ENCODE measurements at regions not wholly inside any gene's neighbourhood (a gene's known extent, or its start where the extent isn't known, plus 50 kb on each side); places are given as distances from the start of the nearest gene placed in this dataset.

DNA sequence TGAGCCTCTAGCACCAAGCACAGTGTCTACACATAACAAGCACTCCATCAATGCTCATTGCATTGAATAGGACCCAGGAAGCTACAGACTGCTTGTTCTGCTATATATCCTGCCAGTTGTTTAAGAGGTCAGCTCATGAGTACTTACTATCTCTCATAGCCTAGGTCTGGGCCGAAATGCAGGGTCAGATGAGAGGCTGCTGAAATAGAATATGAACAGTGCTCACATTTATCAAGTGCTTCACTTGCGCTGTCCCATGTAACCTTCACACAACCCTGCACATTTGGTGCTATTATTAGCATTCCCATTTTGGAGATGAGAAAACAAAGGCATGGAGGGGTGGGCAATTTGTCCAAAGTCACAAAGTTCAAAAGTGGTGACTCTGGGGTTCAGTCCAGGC is 153.6 kb downstream of the FGF18 start:
- Histone ChIP-seq H3K27me3 (no peaks in the 10 kb centered on the region), H3K9me3 (peaks cover 6% of the 10 kb centered on the region), H3K36me3 (no peaks in the 10 kb centered on the region), H3K4me3 (ENCODE audit: low read depth in 1 of 2, low read length in 1 of 2) (no peak overlapping the region), H3K4me1 (ENCODE audit: control insufficient read depth in 1 of 2, insufficient read depth in 1 of 2, low read depth in 1 of 2, low read length in 1 of 2) (peaks cover 7 to 10% of the 10 kb centered on the region in 2 experiments), H3K27ac (no peak overlapping the region)
- TF ChIP-seq, protein P1, sequence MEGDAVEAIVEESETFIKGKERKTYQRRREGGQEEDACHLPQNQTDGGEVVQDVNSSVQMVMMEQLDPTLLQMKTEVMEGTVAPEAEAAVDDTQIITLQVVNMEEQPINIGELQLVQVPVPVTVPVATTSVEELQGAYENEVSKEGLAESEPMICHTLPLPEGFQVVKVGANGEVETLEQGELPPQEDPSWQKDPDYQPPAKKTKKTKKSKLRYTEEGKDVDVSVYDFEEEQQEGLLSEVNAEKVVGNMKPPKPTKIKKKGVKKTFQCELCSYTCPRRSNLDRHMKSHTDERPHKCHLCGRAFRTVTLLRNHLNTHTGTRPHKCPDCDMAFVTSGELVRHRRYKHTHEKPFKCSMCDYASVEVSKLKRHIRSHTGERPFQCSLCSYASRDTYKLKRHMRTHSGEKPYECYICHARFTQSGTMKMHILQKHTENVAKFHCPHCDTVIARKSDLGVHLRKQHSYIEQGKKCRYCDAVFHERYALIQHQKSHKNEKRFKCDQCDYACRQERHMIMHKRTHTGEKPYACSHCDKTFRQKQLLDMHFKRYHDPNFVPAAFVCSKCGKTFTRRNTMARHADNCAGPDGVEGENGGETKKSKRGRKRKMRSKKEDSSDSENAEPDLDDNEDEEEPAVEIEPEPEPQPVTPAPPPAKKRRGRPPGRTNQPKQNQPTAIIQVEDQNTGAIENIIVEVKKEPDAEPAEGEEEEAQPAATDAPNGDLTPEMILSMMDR (IDR thresholded peaks at IDR 0.05) = no peak

DNA sequence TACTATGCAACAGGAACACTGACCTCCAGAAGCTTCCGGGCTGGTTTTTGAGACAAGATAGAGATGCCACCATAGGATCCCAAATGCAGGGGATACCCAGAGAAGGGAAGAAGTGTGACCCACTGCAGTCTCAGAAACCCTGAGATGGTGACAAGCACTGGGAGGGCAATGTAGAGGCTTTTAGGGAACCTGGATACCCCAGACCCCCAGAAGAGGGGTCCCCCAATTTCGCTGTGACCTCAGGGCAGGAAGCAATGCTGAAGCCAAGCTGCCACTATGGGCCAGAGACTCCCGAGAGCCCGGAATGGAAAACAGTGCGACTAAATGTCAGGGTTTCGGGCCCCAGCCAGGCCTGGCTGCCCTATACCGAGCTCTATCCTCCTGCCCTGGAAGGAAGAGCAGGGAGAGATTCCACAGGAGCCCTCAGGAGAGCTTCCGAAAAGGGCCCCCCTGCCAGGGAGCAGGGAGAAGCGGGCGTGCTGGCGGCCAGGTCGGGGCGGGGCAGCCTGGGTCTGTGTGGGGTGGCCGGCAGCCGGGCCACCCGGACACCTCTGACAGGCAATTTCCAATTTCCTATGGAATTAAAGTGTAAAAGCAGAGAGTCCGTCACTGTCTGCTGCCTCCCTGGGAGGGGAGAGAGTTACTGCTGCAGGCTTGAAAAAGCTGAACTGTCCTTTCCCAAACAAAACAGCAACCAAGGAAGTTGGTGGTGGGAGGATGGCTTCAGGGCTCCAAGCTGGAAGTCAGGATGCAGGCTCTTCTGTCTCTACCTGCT is 154.2 kb downstream of the FGF18 start:
- no peaks in the 10 kb centered on the region for H3K27me3 ChIP-seq
- no peaks in the 10 kb centered on the region for H3K36me3 ChIP-seq
- H3K27ac ChIP-seq = no peak overlapping the region
- no peak overlapping the region for H3K4me3 ChIP-seq (ENCODE audit: low read depth in 1 of 2, low read length in 1 of 2)
- H3K4me1 ChIP-seq (ENCODE audit: control insufficient read depth in 1 of 2, insufficient read depth in 1 of 2, low read depth in 1 of 2, low read length in 1 of 2) = peaks cover 13 to 14% of the 10 kb centered on the region in 2 experiments
- TF ChIP-seq, protein P1 (IDR thresholded peaks at IDR 0.05) = no peak
- H3K9me3 ChIP-seq = peaks cover 1% of the 10 kb centered on the region

DNA sequence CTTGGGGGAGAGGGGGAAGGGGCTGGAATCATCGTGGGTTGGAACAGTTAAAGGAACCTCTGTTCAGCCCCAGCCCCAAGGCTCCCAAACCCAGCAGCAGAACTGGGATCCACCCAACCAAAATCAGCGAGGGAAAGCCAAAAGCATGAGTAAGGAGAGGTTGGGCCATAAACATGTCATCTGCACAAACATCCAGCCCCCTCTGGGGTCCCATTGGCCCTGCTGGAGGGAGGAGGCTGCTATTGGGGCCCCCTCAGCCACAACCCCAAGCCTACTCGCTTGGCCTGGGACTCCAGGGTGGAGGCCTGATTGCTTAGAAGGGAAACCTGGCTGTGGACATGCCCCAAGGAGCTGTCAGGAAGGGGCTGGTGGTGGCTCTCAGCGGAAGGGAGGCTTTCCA is 154.9 kb downstream of the FGF18 start:
- TF ChIP-seq, protein P1 (IDR thresholded peaks at IDR 0.05) = no peak

DNA sequence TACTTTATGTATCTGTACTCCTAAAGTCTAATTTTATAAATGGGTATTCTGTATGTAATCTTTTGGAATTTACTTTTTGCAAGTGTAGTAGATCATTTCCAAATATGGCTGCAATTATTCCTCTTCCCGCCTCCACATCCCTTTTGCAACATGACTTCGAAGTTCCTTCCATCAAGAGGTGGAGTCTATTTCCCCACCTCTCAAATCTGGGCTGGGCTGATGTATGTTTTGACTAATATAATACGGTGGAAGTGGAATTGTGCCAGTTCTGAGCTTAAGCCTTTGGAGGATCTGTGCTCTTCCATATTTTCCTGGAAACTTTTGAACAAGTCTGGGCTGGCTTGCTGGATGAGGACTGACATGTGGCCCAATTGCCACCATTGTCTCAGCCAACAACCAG is 155.9 kb downstream of the FGF18 start:
- no peaks in the 10 kb centered on the region for H3K27me3 ChIP-seq
- H3K4me1 ChIP-seq (ENCODE audit: control insufficient read depth in 1 of 2, insufficient read depth in 1 of 2, low read depth in 1 of 2, low read length in 1 of 2) = peaks cover 14 to 16% of the 10 kb centered on the region in 2 experiments
- no peaks in the 10 kb centered on the region for H3K36me3 ChIP-seq
- no peaks in the 10 kb centered on the region for H3K9me3 ChIP-seq
- no peak overlapping the region for H3K27ac ChIP-seq
- H3K4me3 ChIP-seq (ENCODE audit: low read depth in 1 of 2, low read length in 1 of 2) = no peak overlapping the region
- TF ChIP-seq, protein P1 (IDR thresholded peaks at IDR 0.05) = no peak

More for the DNA sequence above, 154.9 kb downstream of the FGF18 start:
- Histone ChIP-seq H3K27ac (no peak overlapping the region), H3K36me3 (no peaks in the 10 kb centered on the region), H3K27me3 (no peaks in the 10 kb centered on the region), H3K4me3 (ENCODE audit: low read depth in 1 of 2, low read length in 1 of 2) (no peak overlapping the region), H3K4me1 (ENCODE audit: control insufficient read depth in 1 of 2, insufficient read depth in 1 of 2, low read depth in 1 of 2, low read length in 1 of 2) (peaks cover 14 to 16% of the 10 kb centered on the region in 2 experiments), H3K9me3 (no peaks in the 10 kb centered on the region)

DNA sequence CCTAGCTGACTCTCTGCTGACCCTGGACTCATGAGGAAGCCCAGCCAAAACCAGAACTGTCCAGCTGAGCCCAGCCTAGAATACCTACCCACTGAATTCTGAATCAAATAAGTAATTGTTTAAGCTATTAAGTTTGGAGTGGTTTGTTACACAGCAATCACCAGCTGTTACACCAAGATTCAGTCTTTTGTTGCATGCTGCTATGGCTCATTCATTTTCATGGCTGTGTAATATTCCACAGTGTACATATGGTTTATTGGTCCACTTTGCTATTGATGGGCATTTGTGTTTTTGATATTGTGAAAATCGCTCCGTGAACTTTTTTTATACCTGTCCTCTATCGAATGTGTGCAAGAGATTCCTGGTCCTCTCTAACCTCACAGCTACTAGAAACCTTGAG is 156.4 kb downstream of the FGF18 start:
- Histone ChIP-seq H3K9me3 (no peaks in the 10 kb centered on the region), H3K4me3 (ENCODE audit: low read depth in 1 of 2, low read length in 1 of 2) (no peak overlapping the region), H3K4me1 (ENCODE audit: control insufficient read depth in 1 of 2, insufficient read depth in 1 of 2, low read depth in 1 of 2, low read length in 1 of 2) (peaks cover 14 to 16% of the 10 kb centered on the region in 2 experiments), H3K27me3 (no peaks in the 10 kb centered on the region), H3K27ac (no peak overlapping the region), H3K36me3 (no peaks in the 10 kb centered on the region)
- TF ChIP-seq, protein P1 (IDR thresholded peaks at IDR 0.05) = no peak
